ENCODE measurements at regions not wholly inside any gene's neighbourhood (a gene's known extent, or its start where the extent isn't known, plus 50 kb on each side); places are given as distances from the start of the nearest gene placed in this dataset.

DNA sequence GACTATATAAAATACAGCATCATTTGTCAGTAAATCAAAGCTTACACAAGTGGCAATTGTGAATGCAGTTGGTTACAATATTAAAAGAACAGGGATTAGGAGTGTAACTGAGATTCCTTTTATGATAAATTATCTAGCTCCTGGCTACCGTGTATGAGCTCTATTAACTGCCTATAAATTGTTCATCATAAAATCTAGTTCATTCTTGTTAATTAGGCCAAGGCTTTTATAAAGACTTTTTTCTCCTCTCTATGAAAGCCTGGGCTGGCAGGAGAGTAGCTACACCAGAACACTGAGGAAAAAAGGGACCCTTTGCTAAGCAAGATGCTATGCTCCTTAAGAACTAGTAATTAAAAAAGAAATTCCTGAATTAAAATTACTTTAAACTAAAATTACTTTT lies 132.4 kb upstream of the MEF2C start:
- Mint-ChIP-seq H3K4me1 (peaks cover 4 to 10% of the 10 kb centered on the region in 2 donors), H3K4me3 (no peak overlapping the region), H3K36me3 (no peaks in the 10 kb centered on the region), H3K27ac (no peak overlapping the region), H3K9me3 (no peaks in the 10 kb centered on the region), H3K27me3 (ENCODE audit: low read depth in 3 of 3) (peaks cover 2 to 4% (median 3%) of the 10 kb centered on the region in 3 donors)
- DNase-seq: no peak

DNA sequence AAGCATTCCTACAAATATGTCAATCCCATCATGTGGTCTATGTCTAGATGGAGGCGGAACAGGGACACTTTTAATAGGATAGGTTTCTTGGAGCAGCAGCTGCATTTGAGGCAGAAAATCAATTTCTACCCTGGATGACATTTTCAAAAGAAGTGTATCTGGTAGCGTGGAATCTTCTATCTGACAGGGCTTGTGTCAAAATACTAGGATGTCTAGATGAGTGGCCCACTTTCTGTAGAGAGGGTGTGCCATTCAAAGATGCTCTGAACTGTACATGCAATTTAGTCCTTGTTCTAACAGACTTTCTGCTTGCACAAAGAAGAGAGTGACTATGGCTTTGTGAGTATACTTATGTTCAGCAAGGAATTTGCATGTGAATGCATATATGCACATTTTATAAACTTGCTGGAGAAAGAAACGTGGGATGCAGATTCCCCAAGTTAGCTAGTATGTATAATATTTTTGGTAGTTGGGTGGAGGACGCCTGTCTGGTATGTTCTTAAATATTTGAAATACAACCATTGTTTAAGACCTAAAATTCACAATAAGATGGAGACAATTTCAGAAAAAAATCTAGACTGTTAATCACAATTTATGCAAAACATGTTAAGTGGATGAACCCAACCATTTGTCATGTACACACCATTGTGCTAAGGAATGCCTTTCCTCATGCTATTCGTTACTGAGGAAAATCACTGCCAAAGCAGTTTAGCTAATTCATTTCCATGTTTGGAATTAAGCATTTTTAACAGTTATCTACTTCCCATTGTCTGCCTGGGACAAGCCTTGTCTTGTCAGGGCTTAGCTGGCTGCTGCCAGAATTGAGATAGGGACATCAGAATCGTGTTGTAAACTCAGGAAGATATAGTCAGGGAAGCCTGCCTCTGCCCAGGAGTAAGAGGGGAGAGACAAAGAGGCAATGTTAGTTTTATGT lies 129.1 kb upstream of the MEF2C start:
- H3K4me1 Mint-ChIP-seq: peaks cover 6 to 17% of the 10 kb centered on the region in 2 donors
- H3K27me3 Mint-ChIP-seq (ENCODE audit: low read depth in 3 of 3): peaks cover 0 to 3% (median 0%) of the 10 kb centered on the region in 3 donors
- H3K4me3 Mint-ChIP-seq: no peak overlapping the region
- no peaks in the 10 kb centered on the region for H3K36me3 Mint-ChIP-seq
- no peak for DNase-seq
- peaks cover 0 to 5% (median 0%) of the 10 kb centered on the region in 6 donors for H3K9me3 Mint-ChIP-seq
- no peak overlapping the region for H3K27ac Mint-ChIP-seq

DNA sequence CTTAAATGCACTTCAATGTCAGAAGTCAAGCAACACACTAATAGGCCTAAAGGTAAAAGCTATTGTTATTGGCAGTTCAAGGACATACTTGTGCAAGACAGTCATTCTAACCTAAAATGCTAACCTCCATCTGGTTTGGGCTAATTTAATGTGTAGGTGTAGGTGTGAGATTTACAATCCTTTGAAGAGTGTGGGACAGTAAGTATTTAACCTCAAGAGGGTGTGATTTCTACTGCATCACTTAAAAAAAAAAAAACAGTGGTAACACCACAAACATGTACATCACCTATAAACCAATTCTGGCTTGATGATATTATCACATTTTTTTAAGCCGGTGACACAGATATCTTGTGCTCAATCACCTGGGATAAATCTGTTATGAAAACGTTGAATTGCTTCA lies 127.5 kb upstream of the MEF2C start:
- Mint-ChIP-seq H3K9me3 (peaks cover 0 to 5% (median 0%) of the 10 kb centered on the region in 6 donors), H3K27me3 (ENCODE audit: low read depth in 3 of 3) (peaks cover 0 to 3% (median 0%) of the 10 kb centered on the region in 3 donors), H3K4me1 (peaks cover 6 to 26% of the 10 kb centered on the region in 2 donors), H3K36me3 (no peaks in the 10 kb centered on the region), H3K27ac (no peak overlapping the region), H3K4me3 (no peak overlapping the region)
- DNase-seq: peak; percentile 12 to 35 (median 14)

DNA sequence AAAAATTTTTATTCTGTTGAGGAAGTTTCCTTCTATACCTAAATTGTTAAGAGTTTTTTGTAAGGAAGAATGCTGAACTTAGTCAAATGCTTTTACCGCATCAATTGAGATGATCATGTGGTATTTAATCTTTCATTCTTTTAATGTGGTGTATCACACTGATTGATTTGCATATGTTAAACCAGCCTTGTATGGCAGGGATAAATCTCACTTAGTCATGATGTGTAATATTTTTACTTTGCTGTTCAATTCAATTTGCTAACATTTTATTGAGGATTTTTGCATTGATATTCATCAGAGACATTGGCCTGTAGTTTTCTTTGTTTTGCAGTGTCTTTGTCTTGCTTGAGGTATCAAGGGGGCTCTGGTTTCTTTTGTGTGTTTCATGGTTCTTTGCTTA lies 125.3 kb upstream of the MEF2C start:
- Mint-ChIP-seq H3K27ac (no peak overlapping the region), H3K4me3 (no peak overlapping the region), H3K9me3 (peaks cover 0 to 5% (median 0%) of the 10 kb centered on the region in 6 donors), H3K36me3 (no peaks in the 10 kb centered on the region), H3K27me3 (ENCODE audit: low read depth in 3 of 3) (no peaks in the 10 kb centered on the region), H3K4me1 (peaks cover 6 to 26% of the 10 kb centered on the region in 2 donors)
- no peak for DNase-seq

DNA sequence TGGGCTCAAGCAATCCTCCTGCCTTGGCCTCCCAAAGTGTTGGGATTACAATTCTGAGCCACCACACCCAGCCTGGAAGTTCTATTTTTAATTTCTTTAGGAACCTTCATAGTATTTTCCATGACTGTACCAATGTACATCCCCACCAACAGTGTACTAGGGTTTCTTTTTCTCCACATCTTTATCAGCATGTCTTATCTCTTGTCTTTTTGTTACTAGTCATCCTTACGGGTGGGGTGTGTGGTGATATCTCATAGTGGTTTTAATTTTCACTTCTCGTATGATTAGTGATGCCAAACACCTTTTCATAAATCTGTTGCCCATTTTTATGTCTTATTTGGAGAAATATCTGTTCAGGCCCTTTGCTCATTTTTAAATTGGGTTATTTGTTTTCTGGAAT lies 123.0 kb upstream of the MEF2C start:
- Mint-ChIP-seq H3K9me3 (peaks cover 0 to 10% (median 0%) of the 10 kb centered on the region in 6 donors), H3K36me3 (no peaks in the 10 kb centered on the region), H3K27ac (no peak overlapping the region), H3K27me3 (ENCODE audit: low read depth in 3 of 3) (no peaks in the 10 kb centered on the region), H3K4me3 (no peak overlapping the region), H3K4me1 (peaks cover 6 to 22% of the 10 kb centered on the region in 2 donors)
- no peak for DNase-seq

DNA sequence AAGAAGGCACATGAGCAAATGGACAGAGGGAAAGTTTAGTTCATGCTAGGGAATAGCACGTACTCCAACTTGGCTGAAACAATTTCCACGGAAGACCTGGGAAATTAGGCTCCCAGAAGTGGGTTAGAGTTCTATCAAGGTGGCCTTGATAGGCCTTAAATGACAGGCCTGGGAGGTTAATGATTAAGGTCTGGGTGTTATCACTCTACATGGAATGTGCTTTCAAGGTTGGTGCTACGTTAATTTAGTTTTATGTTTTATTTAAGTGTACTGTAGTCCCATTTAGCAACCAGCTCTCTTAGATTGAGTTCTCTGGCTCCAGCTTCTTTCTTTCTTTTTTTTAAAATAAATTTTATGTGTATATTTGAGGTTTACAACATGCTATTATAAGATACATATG lies 121.4 kb upstream of the MEF2C start:
- Mint-ChIP-seq H3K27me3 (ENCODE audit: low read depth in 3 of 3) (no peaks in the 10 kb centered on the region), H3K4me1 (peaks cover 0 to 9% of the 10 kb centered on the region in 2 donors), H3K4me3 (no peak overlapping the region), H3K36me3 (no peaks in the 10 kb centered on the region), H3K27ac (no peak overlapping the region), H3K9me3 (peaks cover 0 to 10% (median 0%) of the 10 kb centered on the region in 6 donors)
- DNase-seq: no peak

DNA sequence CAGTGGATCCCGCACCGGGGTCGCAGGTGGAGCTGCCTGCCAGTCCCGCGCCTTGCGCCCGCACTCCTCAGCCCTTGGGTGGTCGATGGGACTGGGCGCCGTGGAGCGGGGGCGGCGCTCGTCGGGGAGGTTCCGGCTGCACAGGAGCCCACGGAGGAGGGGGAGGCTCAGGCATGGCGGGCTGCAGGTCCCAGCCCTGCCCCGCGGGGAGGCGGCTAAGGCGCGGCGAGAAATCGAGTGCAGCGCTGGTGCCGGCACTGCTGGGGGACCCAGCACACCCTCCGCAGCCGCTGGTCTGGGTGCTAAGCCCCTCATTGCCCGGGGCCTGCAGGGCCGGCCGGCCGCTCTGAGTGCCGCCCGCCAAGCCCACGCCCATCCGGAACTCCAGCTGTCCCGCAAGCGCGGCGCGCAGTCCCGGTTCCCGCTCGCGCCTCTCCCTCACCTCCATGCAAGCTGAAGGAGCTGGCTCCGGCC lies 120.6 kb upstream of the MEF2C start:
- Mint-ChIP-seq H3K4me3 (no peak overlapping the region), H3K36me3 (no peaks in the 10 kb centered on the region), H3K9me3 (peaks cover 0 to 9% (median 0%) of the 10 kb centered on the region in 6 donors), H3K27ac (no peak overlapping the region), H3K4me1 (peaks cover 0 to 9% of the 10 kb centered on the region in 2 donors), H3K27me3 (ENCODE audit: low read depth in 3 of 3) (no peaks in the 10 kb centered on the region)
- no peak for DNase-seq

DNA sequence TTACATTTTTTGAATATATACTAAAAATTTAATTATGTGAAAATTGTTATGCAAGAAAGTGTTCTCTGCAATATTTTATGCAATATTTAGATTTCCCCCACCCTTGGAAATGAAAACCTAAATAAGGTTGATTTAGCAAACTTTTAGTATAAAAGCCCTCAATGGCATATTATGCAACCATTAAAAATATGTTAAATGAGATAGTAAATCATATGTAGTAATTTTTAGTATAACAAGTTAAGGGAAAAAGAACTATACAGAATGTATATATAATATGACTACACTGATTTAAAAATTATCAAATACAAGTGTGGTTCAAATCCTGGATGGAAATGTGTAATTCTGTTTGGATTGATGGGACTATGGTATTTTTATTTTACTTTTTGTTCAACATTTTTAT lies 116.9 kb upstream of the MEF2C start:
- Mint-ChIP-seq H3K36me3 (no peaks in the 10 kb centered on the region), H3K9me3 (peaks cover 0 to 5% (median 0%) of the 10 kb centered on the region in 6 donors), H3K4me3 (no peak overlapping the region), H3K27ac (no peak overlapping the region), H3K4me1 (no peaks in the 10 kb centered on the region), H3K27me3 (ENCODE audit: low read depth in 3 of 3) (peaks cover 0 to 2% (median 0%) of the 10 kb centered on the region in 3 donors)
- no peak for DNase-seq

DNA sequence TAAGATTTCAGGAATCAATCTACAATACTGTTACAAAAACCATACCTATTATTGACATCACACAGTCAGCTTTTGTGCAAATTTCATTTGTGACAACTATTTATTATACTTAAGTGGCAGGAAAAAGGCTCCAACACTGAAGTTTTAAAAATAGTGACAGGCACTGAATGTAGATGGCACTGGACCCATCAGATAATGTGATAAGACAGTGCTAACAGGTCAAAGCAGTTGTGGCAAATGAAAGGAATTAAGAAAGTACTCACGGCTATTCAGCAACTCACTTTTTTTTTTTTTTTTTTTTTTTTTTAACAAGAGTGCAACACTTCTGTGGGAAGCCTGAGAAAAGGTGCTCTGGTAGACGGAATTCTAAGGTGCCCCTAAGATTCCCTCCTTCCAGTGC lies 115.0 kb upstream of the MEF2C start:
- Mint-ChIP-seq H3K27ac (no peak overlapping the region), H3K4me1 (no peaks in the 10 kb centered on the region), H3K36me3 (no peaks in the 10 kb centered on the region), H3K27me3 (ENCODE audit: low read depth in 3 of 3) (peaks cover 0 to 2% (median 0%) of the 10 kb centered on the region in 3 donors), H3K9me3 (peaks cover 0 to 5% (median 0%) of the 10 kb centered on the region in 6 donors), H3K4me3 (no peak overlapping the region)
- DNase-seq: no peak

DNA sequence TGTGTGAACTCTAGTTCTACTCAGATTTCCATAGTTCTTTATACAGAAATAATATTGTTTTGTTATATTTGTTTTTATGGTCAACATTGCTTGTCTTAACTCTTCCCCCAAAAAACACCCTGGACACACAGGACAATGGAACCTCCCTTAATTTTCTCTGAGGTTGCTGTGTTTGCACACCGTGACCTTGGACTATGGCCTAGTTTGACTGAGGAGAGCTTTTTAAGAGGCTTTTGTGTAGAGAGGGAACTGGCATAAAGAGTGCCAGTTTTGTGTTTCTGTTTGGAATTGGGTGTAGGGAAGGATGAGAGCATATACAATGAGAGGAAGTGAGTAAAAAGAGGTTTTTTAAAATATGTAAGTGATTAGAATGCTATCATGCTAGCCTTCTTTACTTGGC lies 101.1 kb upstream of the MEF2C start:
- Mint-ChIP-seq H3K36me3 (no peaks in the 10 kb centered on the region), H3K9me3 (peaks cover 0 to 2% (median 0%) of the 10 kb centered on the region in 6 donors), H3K4me3 (no peak overlapping the region), H3K27ac (no peak overlapping the region), H3K27me3 (ENCODE audit: low read depth in 3 of 3) (peaks cover 0 to 4% (median 0%) of the 10 kb centered on the region in 3 donors), H3K4me1 (peaks cover 3 to 12% of the 10 kb centered on the region in 2 donors)
- no peak for DNase-seq

DNA sequence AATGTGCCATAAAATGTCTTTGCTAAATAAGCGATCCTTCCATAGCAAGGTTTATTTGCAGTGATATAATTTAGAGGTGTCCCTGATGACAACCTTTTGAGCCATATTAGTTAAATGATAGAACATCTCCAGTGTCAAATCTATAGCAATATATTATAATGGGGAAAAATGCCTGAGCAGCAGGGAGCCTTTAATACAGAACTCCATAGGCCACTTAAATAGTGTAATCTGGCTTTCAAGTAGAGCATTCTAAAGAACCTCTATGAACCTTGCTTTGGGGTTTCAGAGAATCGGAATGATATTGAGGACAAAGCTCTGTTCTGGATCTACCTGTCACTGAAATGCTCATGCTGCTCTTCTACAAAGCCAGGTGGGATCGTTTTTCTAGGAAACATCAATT lies 96.7 kb upstream of the MEF2C start:
- DNase-seq: no peak
- peaks cover 0 to 2% (median 0%) of the 10 kb centered on the region in 3 donors for H3K27me3 Mint-ChIP-seq (ENCODE audit: low read depth in 3 of 3)
- H3K27ac Mint-ChIP-seq: peak overlapping the region in 1 of 6 donors; percentile 17
- H3K4me3 Mint-ChIP-seq: no peak overlapping the region
- no peaks in the 10 kb centered on the region for H3K36me3 Mint-ChIP-seq
- H3K4me1 Mint-ChIP-seq: peaks cover 3 to 22% of the 10 kb centered on the region in 2 donors
- no peaks in the 10 kb centered on the region for H3K9me3 Mint-ChIP-seq

DNA sequence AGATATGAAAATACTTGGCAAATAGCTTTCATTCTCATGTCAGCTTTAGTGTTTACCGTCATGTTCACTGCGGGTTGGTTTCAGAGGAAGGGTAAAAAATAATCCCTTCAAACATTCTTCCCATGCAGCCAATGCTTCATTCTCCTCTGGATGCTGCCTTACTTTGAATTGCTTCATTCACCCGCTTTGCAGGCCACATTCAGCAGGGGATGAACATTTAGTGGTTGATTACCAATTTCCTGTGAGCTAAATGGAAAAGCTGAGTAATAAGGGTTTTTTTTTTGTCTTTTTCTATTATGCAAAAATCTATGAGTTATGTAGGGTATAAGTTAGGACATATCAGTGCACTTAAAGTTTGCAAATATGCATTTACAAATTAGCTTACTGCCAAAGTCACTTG lies 96.3 kb upstream of the MEF2C start:
- DNase-seq: peak in 1 of 3 donors; percentile 6
- H3K27me3 Mint-ChIP-seq (ENCODE audit: low read depth in 3 of 3): peaks cover 0 to 2% (median 0%) of the 10 kb centered on the region in 3 donors
- H3K27ac Mint-ChIP-seq: peak overlapping the region in 1 of 6 donors; percentile 17
- H3K4me3 Mint-ChIP-seq: peak overlapping the region in 2 of 5 donors; percentile 35 to 45
- H3K9me3 Mint-ChIP-seq: no peaks in the 10 kb centered on the region
- H3K36me3 Mint-ChIP-seq: no peaks in the 10 kb centered on the region
- H3K4me1 Mint-ChIP-seq: peaks cover 3 to 22% of the 10 kb centered on the region in 2 donors

DNA sequence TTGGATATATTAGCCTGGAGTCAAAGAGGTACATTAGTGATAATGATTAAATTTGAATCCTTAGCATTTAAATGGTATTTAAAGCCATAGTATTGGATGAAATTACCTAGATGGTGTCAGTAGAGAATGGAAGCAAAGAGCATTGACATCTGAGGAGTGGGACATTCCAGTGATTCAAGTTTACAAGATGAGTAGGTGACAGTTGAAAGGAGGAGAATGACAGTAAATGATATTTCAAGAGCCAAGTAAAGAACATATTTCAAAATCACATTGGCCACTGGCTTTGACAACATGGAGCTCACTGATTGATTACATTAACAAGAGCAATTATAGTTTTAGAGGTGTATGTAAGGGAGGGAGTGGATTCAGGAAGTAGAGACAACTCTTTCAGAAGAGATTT lies 93.9 kb upstream of the MEF2C start:
- H3K4me3 Mint-ChIP-seq: no peak overlapping the region
- H3K36me3 Mint-ChIP-seq: no peaks in the 10 kb centered on the region
- H3K9me3 Mint-ChIP-seq: no peaks in the 10 kb centered on the region

More for the DNA sequence above, 93.9 kb upstream of the MEF2C start:
- no peak overlapping the region for H3K27ac Mint-ChIP-seq
- no peaks in the 10 kb centered on the region for H3K27me3 Mint-ChIP-seq (ENCODE audit: low read depth in 3 of 3)
- no peak for DNase-seq
- peaks cover 3 to 22% of the 10 kb centered on the region in 2 donors for H3K4me1 Mint-ChIP-seq

All from immature natural killer cell (primary cell).